Stimulated activated CD4-positive, alpha-beta T cell treated with anti-CD3 and anti-CD28 coated beads, Interleukin-15, amount 100 ng/mL, for 48 hours (primary cell): ENCODE measurements at regions not wholly inside any gene's neighbourhood (a gene's known extent, or its start where the extent isn't known, plus 50 kb on each side); places are given as distances from the start of the nearest gene placed in this dataset.
"Not testable (repeated sequence)": the region's sequence is repeated elsewhere in the genome, so short reads cannot be mapped to it uniquely, and the experiment has no call there.

Experiments used
- DNase-seq, 2 donors: peaks; one replicate each; pipeline ENCODE4 v3.0.0-alpha.2; 2020; ENCODE audit warnings: low read depth in 2 of 2

- no peak for DNase-seq
Observed at GRCh38 chr14:51342226-51342625, 102.2 kb downstream of the TMX1 start.

- DNase-seq = no peak
Observed at GRCh38 chr14:51351997-51352396, 112.0 kb downstream of the TMX1 start.

GRCh38 chr14:51353901-51354300 is 113.9 kb downstream of the TMX1 start:
- DNase-seq = no peak

- no peak for DNase-seq
Observed at GRCh38 chr14:51354846-51355245, 114.8 kb downstream of the TMX1 start.

GRCh38 chr14:51356381-51356780 is 116.3 kb downstream of the TMX1 start:
- DNase-seq = no peak

- DNase-seq = no peak
Observed at GRCh38 chr14:51357250-51357649, 117.2 kb downstream of the TMX1 start.

- DNase-seq = no peak
Observed at GRCh38 chr14:51360592-51360991, 120.5 kb downstream of the TMX1 start.

GRCh38 chr14:51365241-51365965 is 125.4 kb downstream of the TMX1 start:
- no peak for DNase-seq

GRCh38 chr14:51366460-51366859 is 126.4 kb downstream of the TMX1 start:
- not testable (repeated sequence) for DNase-seq

GRCh38 chr14:51366866-51367599 is 127.0 kb downstream of the TMX1 start:
- DNase-seq = not testable (repeated sequence)

GRCh38 chr14:51367600-51367931 is 127.5 kb downstream of the TMX1 start:
- DNase-seq = no peak

GRCh38 chr14:51368721-51369163 is 128.7 kb downstream of the TMX1 start:
- DNase-seq = no peak

GRCh38 chr14:51369814-51370213 is 129.8 kb downstream of the TMX1 start:
- peak in 1 of 2 donors; percentile 7 for DNase-seq

GRCh38 chr14:51370758-51371386 is 130.8 kb downstream of the TMX1 start:
- DNase-seq = no peak

- not testable (repeated sequence) for DNase-seq
Observed at GRCh38 chr14:51377186-51377585, 137.1 kb downstream of the TMX1 start.

- no peak for DNase-seq
Observed at GRCh38 chr14:51382506-51382905, 142.5 kb downstream of the TMX1 start.

- no peak for DNase-seq
Observed at GRCh38 chr14:51386411-51386810, 146.4 kb downstream of the TMX1 start.

GRCh38 chr14:51386983-51387735 is 147.1 kb downstream of the TMX1 start:
- DNase-seq = no peak

GRCh38 chr14:51392416-51392815 is 152.4 kb downstream of the TMX1 start:
- no peak for DNase-seq

GRCh38 chr14:51394384-51394783 is 154.3 kb downstream of the TMX1 start:
- no peak for DNase-seq

GRCh38 chr14:51394804-51395203 is 154.8 kb downstream of the TMX1 start:
- DNase-seq = no peak

- DNase-seq = no peak
Observed at GRCh38 chr14:51395361-51395849, 155.4 kb downstream of the TMX1 start.
